Fibroblast of lung (primary cell): ENCODE measurements at regions not wholly inside any gene's neighbourhood (a gene's known extent, or its start where the extent isn't known, plus 50 kb on each side); places are given as distances from the start of the nearest gene placed in this dataset.

ENCODE experiments used
- CTCF ChIP-seq, 2 donors: IDR thresholded peaks in 1 of 2; conservative IDR thresholded peaks in 1 of 2; 1 replicate in 1 of 2; 2 replicates in 1 of 2; pipeline ENCODE4 v1.5.1; 2011 to 2012; ENCODE audit warnings: low read length in 2 of 2, control low read depth in 1 of 2, inconsistent platforms in 1 of 2, low read depth in 1 of 2, mild to moderate bottlenecking in 1 of 2
- EZH2 ChIP-seq: IDR thresholded peaks from 2 replicates; pipeline ENCODE4 v1.5.1; 2012; ENCODE audit warnings: low read length, control low read depth, mild to moderate bottlenecking; ENCODE audit errors: missing control alignments

GRCh38 chr2:181138816-181139215, 158.4 kb downstream of the UBE2E3 start:
- TF ChIP-seq EZH2 (no peak), CTCF (conservative IDR thresholded peaks at IDR 0.05 in 1 of 2, IDR thresholded peaks at IDR 0.05 in 1 of 2; ENCODE audit: low read depth in 1 of 2, low read length in 2 of 2) (no peak)
